H1 (cell line): ENCODE measurements at regions not wholly inside any gene's neighbourhood (a gene's known extent, or its start where the extent isn't known, plus 50 kb on each side); places are given as distances from the start of the nearest gene placed in this dataset.

Source experiments
- TAF1 ChIP-seq: IDR thresholded peaks from 2 replicates; pipeline ENCODE4 v1.6.1; 2011; ENCODE audit warnings: mild to moderate bottlenecking, low read depth, low read length

DNA sequence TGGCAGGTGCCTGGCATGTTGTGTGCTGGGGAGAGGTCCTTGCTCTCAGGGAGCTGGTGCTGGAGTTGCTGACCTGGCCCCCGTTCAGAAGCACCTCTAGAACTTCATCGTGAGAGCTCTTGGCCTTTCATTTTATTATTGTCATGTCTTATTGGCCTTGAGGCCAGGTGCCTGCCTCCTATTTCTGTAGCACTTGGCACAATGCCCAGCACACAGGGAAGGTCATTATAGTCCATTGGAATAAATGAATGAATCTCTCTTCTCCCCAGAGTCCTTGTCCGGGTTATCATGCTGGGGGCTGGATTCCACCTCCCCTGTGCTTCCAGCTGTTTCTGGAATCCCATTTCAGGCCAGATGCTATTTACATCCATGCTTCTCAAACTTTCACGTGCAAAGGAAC, 169.2 kb downstream of the HAPSTR1 start (continued):
- TF ChIP-seq TAF1 = no peak
